22Rv1 (cell line): ENCODE measurements at regions not wholly inside any gene's neighbourhood (a gene's known extent, or its start where the extent isn't known, plus 50 kb on each side); places are given as distances from the start of the nearest gene placed in this dataset.

Experiments
- H3K27ac ChIP-seq: fragments of 450-650 bp; 2 replicates; pipeline ENCODE4 v1.5.1; 2017
- ZFX ChIP-seq: fragments of 450-650 bp; IDR thresholded peaks from 2 replicates; pipeline ENCODE4 v1.6.1; 2017; ENCODE audit warnings: antibody characterized with exemption, borderline replicate concordance
- TF ChIP-seq, protein P1 (sequence below): fragments of 450-650 bp; IDR thresholded peaks from 2 replicates; pipeline ENCODE4 v1.5.1; 2017; ENCODE audit warnings: mild to moderate bottlenecking

GRCh38 chr12:30110958-30111586 lies 327.3 kb upstream of the TMTC1 start:
- TF ChIP-seq ZFX = no peak
- TF ChIP-seq, protein P1, sequence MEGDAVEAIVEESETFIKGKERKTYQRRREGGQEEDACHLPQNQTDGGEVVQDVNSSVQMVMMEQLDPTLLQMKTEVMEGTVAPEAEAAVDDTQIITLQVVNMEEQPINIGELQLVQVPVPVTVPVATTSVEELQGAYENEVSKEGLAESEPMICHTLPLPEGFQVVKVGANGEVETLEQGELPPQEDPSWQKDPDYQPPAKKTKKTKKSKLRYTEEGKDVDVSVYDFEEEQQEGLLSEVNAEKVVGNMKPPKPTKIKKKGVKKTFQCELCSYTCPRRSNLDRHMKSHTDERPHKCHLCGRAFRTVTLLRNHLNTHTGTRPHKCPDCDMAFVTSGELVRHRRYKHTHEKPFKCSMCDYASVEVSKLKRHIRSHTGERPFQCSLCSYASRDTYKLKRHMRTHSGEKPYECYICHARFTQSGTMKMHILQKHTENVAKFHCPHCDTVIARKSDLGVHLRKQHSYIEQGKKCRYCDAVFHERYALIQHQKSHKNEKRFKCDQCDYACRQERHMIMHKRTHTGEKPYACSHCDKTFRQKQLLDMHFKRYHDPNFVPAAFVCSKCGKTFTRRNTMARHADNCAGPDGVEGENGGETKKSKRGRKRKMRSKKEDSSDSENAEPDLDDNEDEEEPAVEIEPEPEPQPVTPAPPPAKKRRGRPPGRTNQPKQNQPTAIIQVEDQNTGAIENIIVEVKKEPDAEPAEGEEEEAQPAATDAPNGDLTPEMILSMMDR = no peak
- no peak overlapping the region for H3K27ac ChIP-seq

DNA sequence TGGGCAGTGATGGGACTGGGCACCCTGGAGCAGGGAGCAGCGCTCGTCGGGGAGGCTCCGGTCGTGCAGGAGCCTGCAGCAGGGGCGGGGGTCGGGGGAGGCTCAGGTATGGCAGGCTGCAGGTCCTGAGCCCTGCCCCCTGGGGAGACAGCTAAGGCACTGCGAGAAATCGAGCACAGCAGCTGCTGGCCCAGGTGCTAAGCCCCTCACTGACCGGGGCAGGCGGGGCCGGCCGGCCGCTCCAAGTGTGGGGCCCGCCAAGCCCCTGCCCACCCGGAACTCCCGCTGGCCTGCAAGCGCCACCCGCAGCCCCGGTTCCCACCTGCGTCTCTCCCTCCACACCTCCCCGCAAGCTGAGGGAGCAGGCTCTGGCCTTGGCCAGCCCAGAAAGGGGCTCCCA lies 326.8 kb upstream of the TMTC1 start:
- H3K27ac ChIP-seq = no peak overlapping the region
- TF ChIP-seq, protein P1 = no peak
- no peak for TF ChIP-seq ZFX

DNA sequence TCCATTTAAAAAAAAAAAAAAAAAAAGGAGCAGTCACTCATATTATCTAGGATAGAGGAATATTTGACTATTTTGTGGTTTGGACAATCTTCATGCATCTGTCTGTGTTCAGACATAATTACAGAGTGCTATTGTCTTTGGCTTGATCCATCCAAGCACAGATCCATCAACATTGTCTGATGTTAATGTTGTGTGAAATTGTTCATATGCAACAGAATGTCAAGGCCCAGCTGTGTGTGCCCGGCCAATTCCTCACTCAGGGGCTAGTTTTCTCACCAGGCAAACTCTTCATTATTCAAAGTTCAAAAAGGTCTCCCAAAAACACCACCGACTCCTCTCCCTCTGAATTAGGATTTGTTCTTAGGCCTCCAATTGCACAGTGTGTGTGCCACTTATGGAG lies 324.9 kb upstream of the TMTC1 start:
- H3K27ac ChIP-seq = no peak overlapping the region
- no peak for TF ChIP-seq ZFX
- TF ChIP-seq, protein P1 = no peak

GRCh38 chr12:30106204-30106965 lies 322.6 kb upstream of the TMTC1 start:
- no peak overlapping the region for H3K27ac ChIP-seq

GRCh38 chr12:30105505-30105904 lies 321.8 kb upstream of the TMTC1 start:
- H3K27ac ChIP-seq = no peak overlapping the region
- TF ChIP-seq, protein P1 = no peak
- no peak for TF ChIP-seq ZFX

More at GRCh38 chr12:30106204-30106965, 322.6 kb upstream of the TMTC1 start:
- no peak for TF ChIP-seq ZFX
- TF ChIP-seq, protein P1 = no peak

DNA sequence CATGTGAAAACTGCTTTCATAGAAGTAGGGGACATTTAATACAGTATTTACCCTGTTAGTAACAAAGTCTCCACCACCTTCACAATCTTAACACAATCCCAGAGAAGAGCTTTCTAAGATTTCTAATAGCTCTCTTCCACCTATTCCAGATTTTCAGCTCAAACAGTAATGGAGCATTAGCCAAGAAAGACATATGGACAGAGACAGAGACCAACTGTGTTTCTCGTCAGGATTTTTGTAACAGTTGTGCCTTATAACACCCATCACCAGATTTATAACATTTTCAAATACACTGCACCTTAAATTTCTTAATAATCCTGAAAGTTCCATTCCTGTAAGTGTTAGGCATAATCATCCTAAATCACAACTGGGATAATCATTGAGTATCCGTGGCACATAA lies 321.2 kb upstream of the TMTC1 start:
- TF ChIP-seq, protein P1 = no peak
- TF ChIP-seq ZFX = no peak
- H3K27ac ChIP-seq = no peak overlapping the region

DNA sequence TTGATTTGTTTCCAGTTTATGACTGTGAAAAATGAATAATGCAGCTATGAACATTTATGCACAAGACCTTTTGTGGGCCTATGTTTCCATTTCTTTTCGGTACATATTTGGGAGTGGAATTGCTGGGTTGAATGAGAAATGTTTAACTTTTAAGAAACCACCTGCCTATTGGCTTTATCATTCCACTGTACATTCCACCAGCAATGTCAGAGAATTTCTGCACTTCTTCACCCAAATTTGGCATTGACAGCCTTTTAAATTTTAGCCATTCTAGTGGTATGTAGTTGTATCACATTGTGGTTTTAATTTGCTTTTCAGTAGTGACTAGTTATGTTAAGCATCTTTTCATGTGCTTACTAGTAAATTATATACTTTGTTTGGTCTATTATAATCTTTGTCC lies 317.0 kb upstream of the TMTC1 start:
- no peak overlapping the region for H3K27ac ChIP-seq
- TF ChIP-seq, protein P1 = no peak
- no peak for TF ChIP-seq ZFX
